Tibial artery (tissue), 4 donors: ENCODE measurements at regions not wholly inside any gene's neighbourhood (a gene's known extent, or its start where the extent isn't known, plus 50 kb on each side); places are given as distances from the start of the nearest gene placed in this dataset.

ENCODE experiments used
- DNase-seq, 2 donors: peaks; one replicate each; pipeline ENCODE4 v3.0.0-alpha.2; 2019
- H3K27ac ChIP-seq, 2 donors: fragments of 200-600 bp; sonication (generic) in 1 of 2; 1 replicate in 1 of 2; 2 replicates in 1 of 2; pipeline ENCODE4 v1.5.1; 2018 to 2019; ENCODE audit warnings: mild to moderate bottlenecking in 1 of 2
- H3K27me3 ChIP-seq, 2 donors: fragments of 200-600 bp; sonication (generic) in 1 of 2; one replicate each; pipeline versions ENCODE4 v1.5.1 to v1.6.0; 2016 to 2019
- H3K36me3 ChIP-seq, 3 donors: fragments of 200-600 bp; sonication (generic) in 2 of 3; one replicate each; pipeline ENCODE4 v1.5.1; 2016 to 2019; ENCODE audit warnings: mild to moderate bottlenecking in 2 of 3
- H3K4me1 ChIP-seq, 4 donors: fragments of 200-600 bp; sonication (generic) in 2 of 4; 1 replicate in 3 of 4; 2 replicates in 1 of 4; pipeline ENCODE4 v1.5.1; 2016 to 2019
- H3K4me3 ChIP-seq, 2 donors: fragments of 200-600 bp; sonication (generic) in 1 of 2; 1 replicate in 1 of 2; 2 replicates in 1 of 2; pipeline ENCODE4 v1.5.1; 2018 to 2019; ENCODE audit warnings: mild to moderate bottlenecking in 2 of 2
- H3K9me3 ChIP-seq, 3 donors: fragments of 200-600 bp; sonication (generic) in 1 of 3; one replicate each; pipeline ENCODE4 v1.5.1; 2016 to 2019
- intact Hi-C: fragments of 100-400 bp; cut with DNase I; formaldehyde crosslinking; loops from one replicate; pipeline ENCODE4 v1.15.0; 2023; ENCODE audit warnings: low total_unique reads
- TF ChIP-seq, protein P1 (sequence below), 2 experiments: fragments of 200-600 bp in 1 of 2; fragments of 450-650 bp in 1 of 2; IDR thresholded peaks; one replicate each; pipeline ENCODE4 v1.5.1; 2017 to 2019; ENCODE audit warnings: antibody characterized with exemption in 2 of 2, mild to moderate bottlenecking in 1 of 2, moderate library complexity in 1 of 2

DNA sequence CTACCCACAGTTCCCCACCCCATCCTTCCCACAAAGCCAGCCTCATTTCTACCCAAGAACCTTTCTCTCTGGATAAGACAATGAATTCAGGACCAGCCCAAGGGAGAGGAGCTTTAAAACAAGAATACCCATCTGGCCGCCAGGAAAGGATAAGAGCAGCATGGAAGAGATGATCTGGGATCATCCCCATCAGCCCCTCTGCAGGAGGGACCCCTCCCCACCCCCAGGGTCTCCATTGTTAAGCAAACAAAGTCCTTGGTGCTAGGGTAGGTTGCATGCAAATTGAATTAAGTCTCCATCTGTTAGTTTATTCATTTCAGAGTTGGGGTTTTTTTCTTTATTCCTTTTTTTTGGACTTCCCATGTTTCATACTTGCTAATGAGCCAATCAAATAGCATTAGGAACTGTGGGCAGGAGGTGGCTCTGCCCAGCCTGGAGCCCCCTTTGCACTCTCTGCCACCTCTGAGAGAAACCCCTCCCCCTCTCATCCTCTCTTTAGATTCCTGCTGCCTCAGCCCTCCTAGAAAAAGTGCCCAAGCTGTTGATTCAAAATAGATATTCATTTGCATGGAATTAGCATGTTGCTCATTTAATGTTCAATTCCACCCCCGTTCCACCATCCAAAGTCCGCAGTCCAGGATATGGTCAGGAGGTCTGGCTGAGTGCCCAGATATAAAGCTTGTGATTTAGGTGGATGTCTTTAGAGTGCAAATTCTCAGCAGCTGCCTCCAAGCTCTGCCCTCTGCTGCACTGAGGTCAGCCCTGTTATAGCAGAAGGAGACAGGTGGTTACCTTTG is 138.5 kb upstream of the NCAM1 start:
- H3K36me3 ChIP-seq, result no peaks in the 10 kb centered on the region
- no peak overlapping the region for H3K4me3 ChIP-seq
- TF ChIP-seq, protein P1, sequence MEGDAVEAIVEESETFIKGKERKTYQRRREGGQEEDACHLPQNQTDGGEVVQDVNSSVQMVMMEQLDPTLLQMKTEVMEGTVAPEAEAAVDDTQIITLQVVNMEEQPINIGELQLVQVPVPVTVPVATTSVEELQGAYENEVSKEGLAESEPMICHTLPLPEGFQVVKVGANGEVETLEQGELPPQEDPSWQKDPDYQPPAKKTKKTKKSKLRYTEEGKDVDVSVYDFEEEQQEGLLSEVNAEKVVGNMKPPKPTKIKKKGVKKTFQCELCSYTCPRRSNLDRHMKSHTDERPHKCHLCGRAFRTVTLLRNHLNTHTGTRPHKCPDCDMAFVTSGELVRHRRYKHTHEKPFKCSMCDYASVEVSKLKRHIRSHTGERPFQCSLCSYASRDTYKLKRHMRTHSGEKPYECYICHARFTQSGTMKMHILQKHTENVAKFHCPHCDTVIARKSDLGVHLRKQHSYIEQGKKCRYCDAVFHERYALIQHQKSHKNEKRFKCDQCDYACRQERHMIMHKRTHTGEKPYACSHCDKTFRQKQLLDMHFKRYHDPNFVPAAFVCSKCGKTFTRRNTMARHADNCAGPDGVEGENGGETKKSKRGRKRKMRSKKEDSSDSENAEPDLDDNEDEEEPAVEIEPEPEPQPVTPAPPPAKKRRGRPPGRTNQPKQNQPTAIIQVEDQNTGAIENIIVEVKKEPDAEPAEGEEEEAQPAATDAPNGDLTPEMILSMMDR (IDR thresholded peaks at IDR 0.05), result no peak
- no peaks in the 10 kb centered on the region for H3K9me3 ChIP-seq
- DNase-seq, result no peak
- H3K4me1 ChIP-seq, result no peaks in the 10 kb centered on the region
- H3K27ac ChIP-seq, result no peak overlapping the region
- intact Hi-C loops, result no loop called here
- no peaks in the 10 kb centered on the region for H3K27me3 ChIP-seq

DNA sequence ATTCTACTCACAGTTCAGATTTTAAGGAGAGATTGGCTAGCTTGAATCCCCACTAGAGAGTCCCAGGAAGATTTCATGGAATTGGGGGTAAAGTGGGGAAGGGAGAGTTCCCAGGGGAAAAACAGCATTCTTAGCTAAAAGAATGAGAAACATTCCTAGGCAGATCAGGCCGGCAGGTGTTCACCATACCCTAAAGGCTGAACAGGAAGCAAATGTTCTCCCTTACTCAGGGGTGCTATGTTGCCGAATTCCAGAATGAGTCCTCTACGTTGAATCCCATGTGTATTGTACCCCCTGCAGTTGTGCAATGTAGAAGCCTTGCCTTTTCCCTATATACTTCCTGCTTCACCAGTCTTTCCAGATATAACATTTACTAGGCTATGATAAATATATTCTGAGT is 135.2 kb upstream of the NCAM1 start:
- intact Hi-C loops, result no loop called here
- Histone ChIP-seq H3K9me3 (no peaks in the 10 kb centered on the region), H3K4me3 (no peak overlapping the region), H3K27ac (no peak overlapping the region), H3K36me3 (no peaks in the 10 kb centered on the region), H3K4me1 (no peaks in the 10 kb centered on the region), H3K27me3 (peaks cover 0 to 2% of the 10 kb centered on the region in 2 donors)
- TF ChIP-seq, protein P1 (IDR thresholded peaks at IDR 0.05), result no peak
- no peak for DNase-seq

DNA sequence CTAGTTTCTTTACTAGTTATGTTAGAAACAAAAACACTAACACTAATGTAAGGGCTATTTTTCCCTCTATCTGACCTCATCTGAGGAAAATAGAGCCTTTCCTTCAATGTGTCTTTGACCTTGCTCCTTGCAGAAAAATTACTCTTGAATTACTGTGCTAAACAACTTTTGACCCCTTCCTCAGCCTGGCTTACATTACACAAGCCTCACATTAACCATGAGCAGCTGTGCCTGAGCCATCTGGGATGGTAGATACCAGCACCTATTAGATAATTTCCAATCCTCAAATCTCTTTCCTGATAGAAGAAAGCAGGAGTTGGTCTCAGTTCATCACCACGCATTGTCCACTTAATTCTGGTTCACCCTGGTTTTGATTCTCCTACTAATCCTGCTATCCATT is 134.4 kb upstream of the NCAM1 start:
- DNase-seq, result no peak
- H3K4me1 ChIP-seq, result no peaks in the 10 kb centered on the region
- H3K36me3 ChIP-seq, result no peaks in the 10 kb centered on the region

DNA sequence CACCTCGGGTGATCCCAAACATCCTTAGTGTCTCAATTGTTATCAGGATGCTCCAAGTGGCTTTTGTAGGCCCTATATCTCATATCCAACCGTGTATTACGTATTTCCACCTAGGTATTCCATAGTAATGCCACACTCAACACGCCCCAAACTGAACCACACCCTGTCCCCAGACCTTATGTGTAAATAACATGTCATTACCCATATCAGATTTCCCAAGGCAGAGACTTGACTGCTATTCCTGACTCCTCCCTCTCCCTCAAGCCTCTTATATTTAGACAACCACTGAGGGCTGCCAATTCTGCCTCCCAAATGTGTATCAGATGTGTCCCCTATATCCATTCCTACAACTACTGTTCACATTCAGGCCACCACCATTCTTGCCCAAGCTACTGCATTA is 132.8 kb upstream of the NCAM1 start:
- no peaks in the 10 kb centered on the region for H3K9me3 ChIP-seq
- intact Hi-C loops, result no loop called here
- DNase-seq, result no peak
- H3K36me3 ChIP-seq, result no peaks in the 10 kb centered on the region
- no peak overlapping the region for H3K4me3 ChIP-seq
- TF ChIP-seq, protein P1 (IDR thresholded peaks at IDR 0.05), result no peak
- H3K4me1 ChIP-seq, result no peaks in the 10 kb centered on the region
- peaks cover 0 to 11% of the 10 kb centered on the region in 2 donors for H3K27me3 ChIP-seq
- no peak overlapping the region for H3K27ac ChIP-seq

More for the DNA sequence above, 134.4 kb upstream of the NCAM1 start:
- Histone ChIP-seq H3K27me3 (peaks cover 0 to 2% of the 10 kb centered on the region in 2 donors), H3K9me3 (no peaks in the 10 kb centered on the region), H3K4me3 (no peak overlapping the region), H3K27ac (no peak overlapping the region)
- intact Hi-C loops, result no loop called here
- TF ChIP-seq, protein P1 (IDR thresholded peaks at IDR 0.05), result no peak

DNA sequence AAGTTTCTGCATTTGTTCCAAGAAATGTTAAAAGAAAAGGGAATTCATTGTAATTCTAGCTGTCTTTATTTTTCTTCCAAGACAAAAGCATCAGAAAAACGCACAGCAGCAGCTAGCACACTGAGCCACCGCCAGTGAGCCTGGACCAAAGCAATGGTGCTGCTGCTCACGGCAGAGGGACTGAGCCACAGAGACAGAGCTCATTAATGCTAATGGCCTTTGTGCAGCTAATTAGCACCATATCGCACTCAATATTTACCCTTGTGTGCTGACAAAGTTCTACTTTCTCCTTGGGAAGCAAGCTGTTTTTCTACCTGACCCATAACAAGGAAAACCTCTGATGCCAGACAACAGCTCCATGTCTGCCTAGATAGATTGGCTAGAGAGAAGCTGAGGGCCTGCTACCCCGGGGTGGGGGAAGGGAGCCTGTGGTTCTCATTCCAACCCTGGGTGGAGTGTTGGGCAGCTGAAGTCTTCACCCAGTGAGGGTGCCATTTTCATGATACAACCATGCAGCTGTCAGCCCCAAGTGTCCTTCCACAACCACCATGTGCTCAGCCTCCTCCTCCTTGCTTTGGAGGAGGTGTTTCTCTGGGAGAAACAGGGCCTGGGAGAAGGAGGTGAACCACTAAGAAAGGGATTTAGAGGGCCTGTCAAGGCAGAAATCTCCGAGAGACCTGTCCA is 131.1 kb upstream of the NCAM1 start:
- TF ChIP-seq, protein P1 (IDR thresholded peaks at IDR 0.05), result no peak
- intact Hi-C loops, result no loop called here

More for the DNA sequence above, 131.1 kb upstream of the NCAM1 start:
- no peaks in the 10 kb centered on the region for H3K9me3 ChIP-seq
- no peaks in the 10 kb centered on the region for H3K36me3 ChIP-seq
- H3K27ac ChIP-seq, result no peak overlapping the region
- no peak for DNase-seq
- no peak overlapping the region for H3K4me3 ChIP-seq
- H3K4me1 ChIP-seq, result peaks cover 0 to 7% (median 3%) of the 10 kb centered on the region in 4 donors
- H3K27me3 ChIP-seq, result peaks cover 0 to 11% of the 10 kb centered on the region in 2 donors
